Heart left ventricle (tissue), 16 donors: ENCODE measurements at regions not wholly inside any gene's neighbourhood (a gene's known extent, or its start where the extent isn't known, plus 50 kb on each side); places are given as distances from the start of the nearest gene placed in this dataset.

Source experiments
- ATAC-seq, 4 donors: fragments of 200-7000 bp; cut with Tn5 transposase; one replicate each; pipeline ENCODE4 v1.9.1; 2020 to 2022; ENCODE audit warnings: moderate library complexity in 4 of 4, mild to moderate bottlenecking in 3 of 4, moderate number of reproducible peaks in 1 of 4
- DNase-seq, 5 donors: peaks; one replicate each; pipeline ENCODE4 v3.0.0-alpha.2; 2020
- H3K27ac ChIP-seq, 12 donors: fragments of 200-600 bp; sonication (generic) in 4 of 12; one replicate each; pipeline versions ENCODE4 v1.5.0 to v1.8.0; 2016 to 2022; ENCODE audit warnings: mild to moderate bottlenecking in 2 of 12
- H3K27me3 ChIP-seq, 9 donors: fragments of 200-600 bp; sonication (generic) in 2 of 9; one replicate each; pipeline versions ENCODE4 v1.5.1 to v1.8.0; 2016 to 2022; ENCODE audit warnings: mild to moderate bottlenecking in 3 of 9
- H3K36me3 ChIP-seq, 9 donors: fragments of 200-600 bp; sonication (generic) in 2 of 9; one replicate each; pipeline versions ENCODE4 v1.5.0 to v1.8.0; 2018 to 2022; ENCODE audit warnings: mild to moderate bottlenecking in 2 of 9
- H3K4me1 ChIP-seq, 12 donors: fragments of 200-600 bp; sonication (generic) in 4 of 12; one replicate each; pipeline versions ENCODE4 v1.5.0 to v1.8.0; 2016 to 2022; ENCODE audit warnings: mild to moderate bottlenecking in 3 of 12
- H3K4me3 ChIP-seq, 12 donors: fragments of 200-600 bp; sonication (generic) in 4 of 12; one replicate each; pipeline versions ENCODE4 v1.5.0 to v1.8.0; 2017 to 2022; ENCODE audit warnings: mild to moderate bottlenecking in 9 of 12, moderate library complexity in 4 of 12
- H3K9me3 ChIP-seq, 12 donors: fragments of 200-600 bp; sonication (generic) in 4 of 12; one replicate each; pipeline versions ENCODE4 v1.5.0 to v1.8.0; 2016 to 2022; ENCODE audit warnings: mild to moderate bottlenecking in 1 of 12
- POLR2A ChIP-seq, 2 donors: fragments of 450-650 bp; IDR thresholded peaks; one replicate each; pipeline ENCODE4 v1.6.1; 2017; ENCODE audit warnings: antibody characterized with exemption in 2 of 2, mild to moderate bottlenecking in 2 of 2, moderate library complexity in 2 of 2
- WGBS, 4 donors: extraction: QIAGEN DNeasy Blood & Tissue Kit in 2 of 4; methylation state at CpG; one replicate each; pipeline versions ENCODE4 v1.1.5 to v1.1.7; 2013 to 2018; 5-methylcytosine and 5-hydroxymethylcytosine counted together
- intact Hi-C, 10 donors: fragments of 100-400 bp; cut with DNase I; formaldehyde crosslinking; loops; one replicate each; pipeline versions ENCODE4 v1.11.1 to v1.14.2; 2022
- TF ChIP-seq, protein P1 (sequence below), 12 donors: fragments of 200-600 bp; sonication (generic) in 4 of 12; IDR thresholded peaks; one replicate each; pipeline versions ENCODE4 v1.5.0 to v1.8.0; 2018 to 2022; ENCODE audit warnings: antibody characterized with exemption in 12 of 12, mild to moderate bottlenecking in 5 of 12
- donor health status: ischemic (EF 13 %, LVEDD 7.1; RV severe dilation, severe dysfunction).
- donor health status: healthy with polysubstance abuse.
- donor health status: DM: no; HTN: yes; CAD: no.
- donor health status: DM: no; HTN: no; CAD: no.
- donor health status: ischemic (EF 25% LVEDD 6.9; RV normal size, moderate dysfunction).
- donor health status: ischemic (EF 25% LVEDD 5.7; RV mildly dilated, moderate dysfunction).
- donor health status: healthy.
- donor health status: DM: yes; HTN: yes; CAD: no.
- donor health status: ischemic (EF 35%, LVEDD 5.7; RV mildly dilated, moderate dysfunction).
- donor health status: nonischemic (EF 11% LVEDD 7.7; RV severe dilation, severe dysfunction).
- donor health status: DM: yes; HTN: yes; CAD: no.
- donor health status: PGD.
- donor health status: ischemic (EF 29% LVEDD 5.4; RV normal size, mild dysfunction).
- donor health status: nonischemic (EF 23%, LVEDD 6.1; RV moderate dilation, normal function).

- Histone ChIP-seq H3K27ac (no peak overlapping the region), H3K36me3 (no peaks in the 10 kb centered on the region), H3K4me3 (no peak overlapping the region), H3K9me3 (peaks cover 0 to 14% (median 6%) of the 10 kb centered on the region in 12 donors), H3K4me1 (no peaks in the 10 kb centered on the region), H3K27me3 (no peaks in the 10 kb centered on the region)
- WGBS, 4 donors: 84 to 89% (median 86%) methylated on average over 3 of the region's 3 CpGs
- TF ChIP-seq, protein P1, sequence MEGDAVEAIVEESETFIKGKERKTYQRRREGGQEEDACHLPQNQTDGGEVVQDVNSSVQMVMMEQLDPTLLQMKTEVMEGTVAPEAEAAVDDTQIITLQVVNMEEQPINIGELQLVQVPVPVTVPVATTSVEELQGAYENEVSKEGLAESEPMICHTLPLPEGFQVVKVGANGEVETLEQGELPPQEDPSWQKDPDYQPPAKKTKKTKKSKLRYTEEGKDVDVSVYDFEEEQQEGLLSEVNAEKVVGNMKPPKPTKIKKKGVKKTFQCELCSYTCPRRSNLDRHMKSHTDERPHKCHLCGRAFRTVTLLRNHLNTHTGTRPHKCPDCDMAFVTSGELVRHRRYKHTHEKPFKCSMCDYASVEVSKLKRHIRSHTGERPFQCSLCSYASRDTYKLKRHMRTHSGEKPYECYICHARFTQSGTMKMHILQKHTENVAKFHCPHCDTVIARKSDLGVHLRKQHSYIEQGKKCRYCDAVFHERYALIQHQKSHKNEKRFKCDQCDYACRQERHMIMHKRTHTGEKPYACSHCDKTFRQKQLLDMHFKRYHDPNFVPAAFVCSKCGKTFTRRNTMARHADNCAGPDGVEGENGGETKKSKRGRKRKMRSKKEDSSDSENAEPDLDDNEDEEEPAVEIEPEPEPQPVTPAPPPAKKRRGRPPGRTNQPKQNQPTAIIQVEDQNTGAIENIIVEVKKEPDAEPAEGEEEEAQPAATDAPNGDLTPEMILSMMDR (IDR thresholded peaks at IDR 0.05): no peak
- no peak for TF ChIP-seq POLR2A (IDR thresholded peaks at IDR 0.05)
- ATAC-seq: no peak
- DNase-seq: no peak
- intact Hi-C loops: no loop called here
Measured at GRCh38 chr2:58483307-58483706, 242.2 kb upstream of the FANCL start.

- H3K9me3 ChIP-seq: peaks cover 0 to 6% (median under 1%) of the 10 kb centered on the region in 12 donors
- intact Hi-C loops: no loop called here
- H3K27ac ChIP-seq: no peak overlapping the region
- no peaks in the 10 kb centered on the region for H3K36me3 ChIP-seq
- ATAC-seq (no peak), DNase-seq (no peak)
- H3K4me1 ChIP-seq: no peaks in the 10 kb centered on the region
- TF ChIP-seq POLR2A (IDR thresholded peaks at IDR 0.05): no peak
- TF ChIP-seq, protein P1 (IDR thresholded peaks at IDR 0.05): no peak
- H3K27me3 ChIP-seq: no peaks in the 10 kb centered on the region
- 68 to 78% (median 75%) methylated on average over 2 of the region's 2 CpGs for WGBS, 4 donors
- H3K4me3 ChIP-seq: no peak overlapping the region
Measured at GRCh38 chr2:58481670-58482069, 240.5 kb upstream of the FANCL start.

- no peaks in the 10 kb centered on the region for H3K27me3 ChIP-seq
- H3K9me3 ChIP-seq: no peaks in the 10 kb centered on the region
- H3K4me3 ChIP-seq: no peak overlapping the region
- no peak overlapping the region for H3K27ac ChIP-seq
- intact Hi-C loops: no loop called here
- TF ChIP-seq, protein P1 (IDR thresholded peaks at IDR 0.05): no peak
- TF ChIP-seq POLR2A (IDR thresholded peaks at IDR 0.05): no peak
- H3K36me3 ChIP-seq: no peaks in the 10 kb centered on the region
- no peaks in the 10 kb centered on the region for H3K4me1 ChIP-seq
- no peak for ATAC-seq
- 83 to 89% (median 83%) methylated on average over 2 of the region's 2 CpGs for WGBS, 4 donors
- DNase-seq: no peak
Measured at GRCh38 chr2:58480141-58480540, 239.0 kb upstream of the FANCL start.

DNA sequence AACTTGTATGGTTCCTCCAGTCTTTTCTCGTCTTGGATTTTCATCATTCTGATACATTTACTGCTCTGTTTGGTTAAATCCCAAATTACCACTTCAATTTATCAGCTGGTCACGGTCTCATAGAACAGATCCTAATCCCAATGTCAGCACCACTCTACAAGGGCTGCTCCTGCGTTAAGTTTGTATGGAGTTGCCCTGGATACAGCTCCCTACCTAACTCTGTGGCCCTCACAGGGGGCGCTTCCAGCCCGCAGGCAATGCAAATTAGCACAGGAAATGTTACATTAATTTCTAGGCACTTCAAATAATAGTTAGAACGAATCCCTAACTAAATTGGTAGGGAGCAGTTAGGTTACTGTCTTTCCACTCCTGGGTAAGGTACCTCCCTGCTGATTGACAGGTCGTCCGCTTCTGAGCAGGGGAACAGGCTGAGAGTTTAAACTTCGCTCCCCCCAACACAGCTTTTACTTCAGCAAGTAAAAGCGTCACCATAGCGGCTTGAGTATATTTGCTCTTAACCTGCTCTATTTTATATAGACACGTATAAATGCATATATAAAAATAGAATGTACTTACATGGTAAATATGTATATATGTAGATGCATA is 238.5 kb upstream of the FANCL start:
- Histone ChIP-seq H3K4me3 (no peak overlapping the region), H3K36me3 (no peaks in the 10 kb centered on the region), H3K9me3 (no peaks in the 10 kb centered on the region), H3K27ac (no peak overlapping the region), H3K27me3 (no peaks in the 10 kb centered on the region), H3K4me1 (no peaks in the 10 kb centered on the region)
- ATAC-seq (no peak), DNase-seq (no peak)
- intact Hi-C loops: no loop called here
- 53 to 61% (median 57%) methylated on average over 12 of the region's 12 CpGs for WGBS, 4 donors
- TF ChIP-seq POLR2A (IDR thresholded peaks at IDR 0.05): no peak
- TF ChIP-seq, protein P1 (IDR thresholded peaks at IDR 0.05): no peak
